ENCODE measurements at regions not wholly inside any gene's neighbourhood (a gene's known extent, or its start where the extent isn't known, plus 50 kb on each side); places are given as distances from the start of the nearest gene placed in this dataset.

- TF ChIP-seq POLR2A (IDR thresholded peaks at IDR 0.05; ENCODE audit: low read depth, low read length) (no peak), CTCF (IDR thresholded peaks at IDR 0.05; ENCODE audit: extremely low read depth in 1 of 2, insufficient read depth in 1 of 2, low read depth in 1 of 2, low read length in 2 of 2) (no peak), POLR2AphosphoS5 (IDR thresholded peaks at IDR 0.05; ENCODE audit: insufficient read depth, low read depth, low read length) (no peak), EZH2 (IDR thresholded peaks at IDR 0.05; ENCODE audit: borderline replicate concordance, low read depth, low read length, severe bottlenecking) (no peak), JUN (IDR thresholded peaks at IDR 0.05; ENCODE audit: borderline replicate concordance, insufficient read depth, insufficient read length, low read depth) (no peak), MAX (IDR thresholded peaks at IDR 0.05; ENCODE audit: insufficient read depth, insufficient read length) (no peak), FOS (IDR thresholded peaks at IDR 0.05; ENCODE audit: borderline replicate concordance, insufficient read depth, low read length) (peak; percentile 53)
These were observed 887.0 kb downstream of the KCNA4 start for GRCh38 chr11:29129844-29130243.
